ELF-1 (cell line): ENCODE measurements at regions not wholly inside any gene's neighbourhood (a gene's known extent, or its start where the extent isn't known, plus 50 kb on each side); places are given as distances from the start of the nearest gene placed in this dataset.

ENCODE experiments used
- DNase-seq: peaks from one replicate; pipeline ENCODE4 v3.0.0-alpha.2; 2016; ENCODE audit warnings: low read depth, low spot score

- DNase-seq, result no peak
Observed at GRCh38 chr16:6932871-6933385, 399.7 kb upstream of the RBFOX1 start.

DNA sequence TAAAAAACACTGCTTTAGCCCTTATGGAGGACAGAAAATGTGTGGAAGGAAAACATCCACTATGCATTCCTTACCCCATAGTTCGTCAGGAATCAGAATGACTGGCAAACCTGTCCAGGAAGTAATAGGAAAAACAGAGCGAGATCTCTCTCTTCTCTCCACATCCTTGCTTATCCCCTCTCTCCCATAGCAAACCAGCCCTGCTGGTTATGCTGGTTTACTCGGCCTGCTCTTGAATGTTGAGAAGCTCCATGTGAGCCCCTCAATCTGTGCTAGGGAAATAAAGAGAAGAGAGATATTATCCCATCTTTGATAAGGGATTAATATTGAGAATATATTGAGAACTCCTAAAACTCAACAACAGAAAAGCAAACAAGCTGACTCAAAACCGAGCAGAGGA is 402.8 kb upstream of the RBFOX1 start:
- peak; percentile 57 for DNase-seq

GRCh38 chr16:6926762-6927161 is 405.9 kb upstream of the RBFOX1 start:
- DNase-seq, result peak; percentile 89

DNA sequence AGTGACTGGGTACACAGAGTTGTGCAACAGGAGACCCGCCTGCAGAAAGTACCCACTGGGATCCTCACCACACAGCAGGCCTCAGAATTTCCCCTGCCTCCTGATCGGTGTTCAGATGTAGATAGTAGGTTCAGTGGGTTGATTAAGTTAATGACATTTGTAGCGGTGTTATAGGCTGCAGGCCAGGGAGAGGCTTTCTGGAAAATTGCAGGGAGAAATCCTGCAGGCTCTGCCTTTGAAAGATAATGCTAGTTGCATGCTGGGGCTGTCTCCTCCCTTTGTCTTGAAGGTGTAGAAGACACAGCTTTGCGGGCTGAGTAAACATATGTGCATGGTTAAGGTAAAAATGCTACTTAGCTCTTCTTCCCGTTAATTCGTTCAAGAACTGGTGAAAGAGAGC is 406.3 kb upstream of the RBFOX1 start:
- peak; percentile 77 for DNase-seq

- no peak for DNase-seq
Observed at GRCh38 chr16:6918646-6919045, 414.0 kb upstream of the RBFOX1 start.

DNA sequence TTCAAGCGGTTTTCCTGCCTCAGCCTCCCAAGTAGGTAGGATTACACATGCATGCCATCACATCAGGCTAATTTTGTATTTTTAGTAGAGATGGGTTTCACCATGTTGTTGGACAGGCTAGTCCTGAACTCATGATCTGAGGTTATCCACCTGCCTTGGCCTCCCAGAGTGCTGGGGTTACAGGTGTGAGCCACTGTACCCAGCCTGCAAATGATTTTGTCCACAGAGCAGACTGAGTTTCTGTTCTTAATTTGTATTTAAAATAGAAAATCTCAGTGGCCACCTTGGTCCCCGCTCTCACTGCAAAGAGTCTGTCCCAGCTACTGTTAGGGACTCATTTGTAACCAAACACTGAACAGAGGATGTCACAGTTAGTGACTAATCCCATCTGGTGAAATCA is 415.7 kb upstream of the RBFOX1 start:
- DNase-seq, result no peak

GRCh38 chr16:6913566-6913965 is 419.1 kb upstream of the RBFOX1 start:
- DNase-seq, result no peak

DNA sequence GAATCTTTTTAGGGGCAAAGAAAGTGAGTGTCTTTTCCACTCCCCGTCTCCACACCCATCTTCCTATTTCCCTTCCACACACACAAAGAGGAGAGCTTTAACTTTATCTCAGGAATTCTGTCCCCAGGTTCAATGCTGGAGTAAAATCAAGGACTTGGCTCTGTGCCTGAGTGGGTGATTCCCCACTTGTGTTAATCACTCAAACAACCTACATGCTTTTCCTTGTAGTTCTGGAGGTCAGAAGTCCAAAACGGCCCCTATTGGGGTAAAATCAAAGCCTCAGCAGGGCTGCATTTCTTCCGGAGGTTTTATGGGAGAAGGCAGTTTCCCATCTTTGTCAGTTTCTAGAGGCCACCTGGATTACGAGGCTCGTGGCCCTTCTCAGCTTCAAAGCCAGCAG is 422.3 kb upstream of the RBFOX1 start:
- no peak for DNase-seq

GRCh38 chr16:6905601-6906000 is 427.0 kb upstream of the RBFOX1 start:
- no peak for DNase-seq

GRCh38 chr16:6903671-6904070 is 429.0 kb upstream of the RBFOX1 start:
- DNase-seq, result no peak

GRCh38 chr16:6898896-6899295 is 433.7 kb upstream of the RBFOX1 start:
- DNase-seq, result no peak

DNA sequence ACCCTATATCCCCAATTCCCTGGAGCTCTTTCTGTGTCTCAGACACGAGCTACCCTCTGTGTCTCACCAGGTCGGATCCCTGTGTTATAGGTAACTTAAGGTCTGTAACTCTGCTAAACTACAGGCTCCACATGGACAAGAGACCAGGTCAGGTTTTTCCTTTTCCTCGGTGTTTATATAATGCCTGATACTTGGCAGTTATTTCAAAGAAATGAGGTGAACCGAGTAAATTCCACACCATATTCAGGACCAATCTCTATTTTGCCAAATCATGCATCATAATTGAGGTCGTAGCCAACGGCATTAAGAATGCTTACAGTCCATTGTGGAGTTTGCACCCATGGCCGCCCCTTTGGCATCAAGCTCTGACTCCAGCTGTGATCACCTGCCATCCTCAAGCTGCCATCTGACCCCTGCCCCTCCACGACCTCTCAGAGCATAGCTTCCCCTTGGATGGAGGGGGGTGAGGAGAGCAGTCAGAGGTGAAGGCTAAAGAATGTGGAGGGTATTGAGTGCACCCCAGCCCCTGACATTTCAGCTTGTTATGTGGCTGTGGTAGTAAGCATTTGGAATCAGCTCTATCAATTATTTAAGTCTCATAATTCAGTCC is 434.7 kb upstream of the RBFOX1 start:
- DNase-seq, result no peak

GRCh38 chr16:6892966-6893365 is 439.7 kb upstream of the RBFOX1 start:
- no peak for DNase-seq

DNA sequence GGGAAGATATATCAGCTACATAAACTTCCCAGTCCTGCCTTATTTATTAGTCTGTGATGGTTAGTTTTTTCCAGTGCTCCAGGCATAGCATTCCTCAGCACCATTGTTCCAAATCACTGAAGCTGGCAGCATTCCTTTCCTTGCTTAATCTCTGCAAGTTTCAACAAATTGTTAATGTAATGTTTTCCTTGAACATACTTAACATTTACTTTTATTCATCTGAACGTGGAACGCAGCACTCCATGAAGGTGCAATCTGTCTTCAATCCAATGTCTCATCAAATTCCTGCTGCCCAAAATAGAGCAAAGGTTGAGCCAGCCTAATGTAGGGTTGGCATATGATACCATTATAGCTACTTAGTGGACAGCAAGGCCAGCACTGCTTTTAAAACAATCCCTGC is 441.1 kb upstream of the RBFOX1 start:
- DNase-seq, result peak; percentile 18

- DNase-seq, result no peak
Observed at GRCh38 chr16:6888531-6888930, 444.1 kb upstream of the RBFOX1 start.

GRCh38 chr16:6884002-6884401 is 448.6 kb upstream of the RBFOX1 start:
- DNase-seq, result no peak

DNA sequence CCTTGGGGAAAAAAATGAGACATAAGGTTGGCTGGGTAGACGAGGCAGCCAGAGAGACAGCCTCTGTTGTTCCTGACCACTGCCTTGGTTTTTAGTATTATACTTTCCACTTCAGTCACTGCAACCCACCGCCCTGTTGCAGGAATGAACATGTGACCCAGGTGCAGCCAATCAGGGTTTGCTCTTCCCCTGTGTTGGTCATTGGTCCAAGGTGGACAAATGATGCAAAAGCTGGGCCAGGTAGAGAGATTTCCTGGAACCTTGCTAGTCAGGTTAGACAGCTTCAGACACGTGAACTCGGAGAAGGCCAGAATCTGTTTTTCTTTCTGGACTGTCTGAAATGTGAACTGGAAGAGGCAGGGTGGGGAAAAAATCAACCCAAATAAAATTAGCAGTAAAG is 452.4 kb upstream of the RBFOX1 start:
- DNase-seq, result peak; percentile 16

DNA sequence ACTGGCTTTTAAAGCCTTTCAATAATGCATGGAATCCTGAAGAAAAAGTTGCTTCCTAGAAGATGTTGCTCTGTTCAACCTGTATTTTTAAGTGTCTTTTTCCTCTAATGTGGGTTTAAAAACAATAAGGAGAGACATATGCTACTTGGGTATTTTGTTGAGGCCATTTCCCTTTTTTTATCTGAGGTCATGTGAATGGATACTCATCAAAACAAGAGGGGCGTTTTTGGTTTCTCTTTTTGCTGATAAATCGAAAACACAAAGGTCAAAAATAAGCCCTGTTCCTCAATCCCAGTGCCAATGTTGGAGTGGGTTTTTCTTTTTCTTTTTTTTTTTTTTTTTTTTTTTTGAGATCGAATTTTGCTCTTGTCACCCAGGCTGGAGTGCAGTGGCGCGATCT is 468.0 kb upstream of the RBFOX1 start:
- no peak for DNase-seq

DNA sequence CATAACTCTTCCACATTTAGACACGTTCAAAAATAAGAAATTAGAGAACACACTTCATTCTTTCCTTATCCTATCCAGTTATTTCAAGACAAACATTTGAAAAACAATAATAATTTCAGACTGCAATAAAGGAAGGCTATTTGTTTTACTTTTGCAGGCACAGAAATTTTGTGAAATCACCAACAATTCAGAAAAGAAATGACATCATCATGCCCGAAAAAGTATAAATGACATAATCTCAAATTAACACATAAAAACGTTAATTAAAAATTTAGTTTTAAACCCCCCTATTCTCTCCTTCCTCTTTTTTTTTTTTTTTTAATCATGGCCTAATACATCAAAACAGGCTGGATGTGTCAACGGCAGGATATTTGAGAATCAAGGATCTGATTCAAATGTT is 468.4 kb upstream of the RBFOX1 start:
- no peak for DNase-seq

- DNase-seq, result peak; percentile 7
Observed at GRCh38 chr16:6863135-6863534, 469.5 kb upstream of the RBFOX1 start.

GRCh38 chr16:6861815-6862477 is 470.7 kb upstream of the RBFOX1 start:
- DNase-seq, result peak; percentile 2

DNA sequence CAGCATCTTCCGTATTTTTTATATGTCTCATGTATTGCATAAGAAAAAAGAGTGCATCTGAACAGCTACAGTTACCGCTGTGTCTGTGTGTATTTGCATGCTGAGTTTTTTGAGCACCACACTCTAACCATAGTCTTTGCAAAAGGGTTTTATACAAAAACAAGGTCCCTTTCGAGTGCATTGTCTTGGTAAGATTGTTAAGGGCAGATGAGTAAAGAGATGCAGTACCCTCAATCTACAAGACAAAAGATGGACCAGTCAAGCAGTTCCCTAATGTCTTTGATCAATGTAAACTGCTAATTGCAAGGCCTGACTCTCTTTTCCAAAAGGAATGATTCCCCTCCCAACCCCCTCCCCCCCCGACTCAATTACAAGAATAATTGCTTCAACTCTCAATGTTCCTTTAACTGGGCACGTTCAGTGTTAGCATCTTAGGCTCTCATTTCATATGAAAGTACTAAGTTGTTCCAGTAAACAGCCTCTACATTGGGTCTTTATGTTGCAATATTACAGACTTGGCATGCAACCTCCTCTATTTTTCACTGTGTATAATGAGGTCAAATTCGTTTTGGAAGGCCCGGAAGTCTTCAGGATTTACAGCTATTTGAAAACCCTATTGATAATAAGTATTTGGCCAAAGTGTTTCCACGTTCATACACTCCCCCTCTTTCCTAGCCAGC is 471.4 kb upstream of the RBFOX1 start:
- peak; percentile 50 for DNase-seq

- peak; percentile 2 for DNase-seq
Observed at GRCh38 chr16:6857575-6857974, 475.1 kb upstream of the RBFOX1 start.
